ENCODE measurements at regions not wholly inside any gene's neighbourhood (a gene's known extent, or its start where the extent isn't known, plus 50 kb on each side); places are given as distances from the start of the nearest gene placed in this dataset.

DNA sequence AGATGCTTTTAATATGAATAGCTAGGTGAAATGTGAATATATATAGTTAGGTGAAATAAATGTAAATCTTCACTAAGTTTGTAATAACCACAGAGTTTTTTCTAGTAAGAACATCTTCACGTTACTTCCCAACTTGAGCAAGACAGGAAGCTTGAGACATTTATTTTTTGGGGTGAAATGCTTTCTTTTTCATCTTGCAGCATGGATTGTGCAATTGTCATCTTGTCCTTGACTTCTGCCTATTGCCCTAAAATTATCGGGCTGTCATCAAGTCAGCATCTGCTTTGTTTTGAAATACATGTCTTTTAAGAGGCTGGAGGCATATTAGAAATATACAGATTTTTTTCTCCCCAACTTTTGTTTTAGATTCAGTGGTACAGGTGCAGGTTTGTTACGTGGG, 433.9 kb downstream of the PCNX1 start:
- TF ChIP-seq, protein P1, sequence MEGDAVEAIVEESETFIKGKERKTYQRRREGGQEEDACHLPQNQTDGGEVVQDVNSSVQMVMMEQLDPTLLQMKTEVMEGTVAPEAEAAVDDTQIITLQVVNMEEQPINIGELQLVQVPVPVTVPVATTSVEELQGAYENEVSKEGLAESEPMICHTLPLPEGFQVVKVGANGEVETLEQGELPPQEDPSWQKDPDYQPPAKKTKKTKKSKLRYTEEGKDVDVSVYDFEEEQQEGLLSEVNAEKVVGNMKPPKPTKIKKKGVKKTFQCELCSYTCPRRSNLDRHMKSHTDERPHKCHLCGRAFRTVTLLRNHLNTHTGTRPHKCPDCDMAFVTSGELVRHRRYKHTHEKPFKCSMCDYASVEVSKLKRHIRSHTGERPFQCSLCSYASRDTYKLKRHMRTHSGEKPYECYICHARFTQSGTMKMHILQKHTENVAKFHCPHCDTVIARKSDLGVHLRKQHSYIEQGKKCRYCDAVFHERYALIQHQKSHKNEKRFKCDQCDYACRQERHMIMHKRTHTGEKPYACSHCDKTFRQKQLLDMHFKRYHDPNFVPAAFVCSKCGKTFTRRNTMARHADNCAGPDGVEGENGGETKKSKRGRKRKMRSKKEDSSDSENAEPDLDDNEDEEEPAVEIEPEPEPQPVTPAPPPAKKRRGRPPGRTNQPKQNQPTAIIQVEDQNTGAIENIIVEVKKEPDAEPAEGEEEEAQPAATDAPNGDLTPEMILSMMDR (IDR thresholded peaks at IDR 0.05), result no peak
- no peak for TF ChIP-seq POLR2A (IDR thresholded peaks at IDR 0.05)
